SH-SY5Y (cell line): ENCODE measurements at regions not wholly inside any gene's neighbourhood (a gene's known extent, or its start where the extent isn't known, plus 50 kb on each side); places are given as distances from the start of the nearest gene placed in this dataset.

Source experiments
- GATA2 ChIP-seq: IDR thresholded peaks from 2 replicates; pipeline ENCODE4 v1.6.1; 2011; ENCODE audit warnings: mild to moderate bottlenecking, low read depth, low read length
- GATA3 ChIP-seq: IDR thresholded peaks from 2 replicates; pipeline ENCODE4 v1.6.1; 2011; ENCODE audit warnings: low read depth, mild to moderate bottlenecking, low read length, moderate library complexity

DNA sequence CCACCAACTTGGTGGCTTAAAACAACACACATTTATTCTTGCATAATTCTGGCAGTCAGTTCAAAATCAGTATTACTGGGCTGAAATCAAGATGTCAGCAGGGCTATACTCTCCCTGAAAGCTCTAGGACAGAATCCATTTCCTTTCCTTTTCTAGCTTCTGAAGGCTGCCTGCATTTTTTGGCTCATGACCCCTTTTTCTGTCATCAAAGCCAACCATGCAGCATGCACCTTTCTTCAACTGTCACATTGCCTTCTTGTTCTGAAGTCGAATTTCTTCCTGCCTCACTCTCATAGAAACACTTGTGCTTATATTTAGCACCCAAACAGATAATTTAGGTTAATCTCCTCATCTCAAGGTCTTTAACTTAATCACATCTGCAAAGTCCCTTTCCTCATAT, 79.8 kb upstream of the PPP1R2C start:
- TF ChIP-seq GATA2 (no peak), GATA3 (no peak)
